ENCODE measurements at regions not wholly inside any gene's neighbourhood (a gene's known extent, or its start where the extent isn't known, plus 50 kb on each side); places are given as distances from the start of the nearest gene placed in this dataset.

GRCh38 chr18:40911582-40912254, 1043.3 kb upstream of the PIK3C3 start:
- intact Hi-C loops (cut with micrococcal nuclease) = no loop called here

GRCh38 chr18:40911041-40911440, 1044.0 kb upstream of the PIK3C3 start:
- intact Hi-C loops (cut with micrococcal nuclease) = no loop called here

GRCh38 chr18:40907842-40908241, 1047.2 kb upstream of the PIK3C3 start:
- intact Hi-C loops (cut with micrococcal nuclease) = no loop called here

- intact Hi-C loops (cut with micrococcal nuclease) = no loop called here
Observed at GRCh38 chr18:40904295-40904694, 1050.7 kb upstream of the PIK3C3 start.

GRCh38 chr18:40902436-40902835, 1052.6 kb upstream of the PIK3C3 start:
- intact Hi-C loops (cut with micrococcal nuclease) = no loop called here

GRCh38 chr18:40897884-40898283, 1057.2 kb upstream of the PIK3C3 start:
- intact Hi-C loops (cut with micrococcal nuclease) = no loop called here

- intact Hi-C loops (cut with micrococcal nuclease) = no loop called here
Observed at GRCh38 chr18:40883271-40883670, 1071.8 kb upstream of the PIK3C3 start.

GRCh38 chr18:40882468-40882867, 1072.6 kb upstream of the PIK3C3 start:
- intact Hi-C loops (cut with micrococcal nuclease) = no loop called here

GRCh38 chr18:40878371-40878770, 1076.7 kb upstream of the PIK3C3 start:
- intact Hi-C loops (cut with micrococcal nuclease) = no loop called here

GRCh38 chr18:40877096-40877495, 1077.9 kb upstream of the PIK3C3 start:
- intact Hi-C loops (cut with micrococcal nuclease) = no loop called here

- intact Hi-C loops (cut with micrococcal nuclease) = no loop called here
Observed at GRCh38 chr18:40875101-40875615, 1079.9 kb upstream of the PIK3C3 start.

GRCh38 chr18:40874233-40874632, 1080.8 kb upstream of the PIK3C3 start:
- intact Hi-C loops (cut with micrococcal nuclease) = no loop called here

GRCh38 chr18:40868110-40868858, 1086.8 kb upstream of the PIK3C3 start:
- intact Hi-C loops (cut with micrococcal nuclease) = no loop called here

GRCh38 chr18:40867459-40867858, 1087.6 kb upstream of the PIK3C3 start:
- intact Hi-C loops (cut with micrococcal nuclease) = no loop called here

GRCh38 chr18:40866968-40867367, 1088.1 kb upstream of the PIK3C3 start:
- intact Hi-C loops (cut with micrococcal nuclease) = no loop called here

GRCh38 chr18:40866013-40866645, 1088.9 kb upstream of the PIK3C3 start:
- intact Hi-C loops (cut with micrococcal nuclease) = no loop called here

- intact Hi-C loops (cut with micrococcal nuclease) = no loop called here
Observed at GRCh38 chr18:40864846-40865245, 1090.2 kb upstream of the PIK3C3 start.

- intact Hi-C loops (cut with micrococcal nuclease) = no loop called here
Observed at GRCh38 chr18:40863801-40864200, 1091.2 kb upstream of the PIK3C3 start.

- intact Hi-C loops (cut with micrococcal nuclease) = no loop called here
Observed at GRCh38 chr18:40860189-40860588, 1094.8 kb upstream of the PIK3C3 start.

GRCh38 chr18:40855661-40856060, 1099.4 kb upstream of the PIK3C3 start:
- intact Hi-C loops (cut with micrococcal nuclease) = no loop called here

- intact Hi-C loops (cut with micrococcal nuclease) = no loop called here
Observed at GRCh38 chr18:40852406-40852805, 1102.6 kb upstream of the PIK3C3 start.

- intact Hi-C loops (cut with micrococcal nuclease) = no loop called here
Observed at GRCh38 chr18:40851014-40851429, 1104.0 kb upstream of the PIK3C3 start.
